ENCODE measurements at regions not wholly inside any gene's neighbourhood (a gene's known extent, or its start where the extent isn't known, plus 50 kb on each side); places are given as distances from the start of the nearest gene placed in this dataset.
A peak's percentile ranks its signal among the peaks of the same experiment; 100 is the strongest.
"Not testable (repeated sequence)": the region's sequence is repeated elsewhere in the genome, so short reads cannot be mapped to it uniquely, and the experiment has no call there.

DNA sequence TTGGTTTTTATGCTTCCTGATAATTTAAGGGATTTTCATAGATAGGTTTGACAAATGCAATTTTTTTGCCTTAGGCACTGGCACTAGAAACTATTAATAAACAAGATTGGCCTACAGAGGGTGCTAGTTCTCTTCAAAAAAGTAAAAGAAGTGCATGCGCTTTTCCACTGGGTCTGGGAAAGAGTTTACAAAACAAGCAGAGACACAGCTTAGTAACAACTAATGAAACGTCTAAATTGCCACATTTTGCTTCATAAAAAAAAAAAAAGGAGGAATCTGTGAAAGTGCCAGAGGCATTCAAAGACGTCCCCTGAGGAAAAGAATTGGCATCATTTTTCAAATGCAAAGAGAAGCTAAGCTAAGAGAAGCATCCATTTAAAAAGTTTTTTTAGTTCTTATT, 58.3 kb upstream of the EEA1 start:
- peak; percentile 67 for DNase-seq

- DNase-seq, result peak; percentile 4
These were observed 58.9 kb upstream of the EEA1 start for GRCh38 chr12:92987846-92988621.

DNA sequence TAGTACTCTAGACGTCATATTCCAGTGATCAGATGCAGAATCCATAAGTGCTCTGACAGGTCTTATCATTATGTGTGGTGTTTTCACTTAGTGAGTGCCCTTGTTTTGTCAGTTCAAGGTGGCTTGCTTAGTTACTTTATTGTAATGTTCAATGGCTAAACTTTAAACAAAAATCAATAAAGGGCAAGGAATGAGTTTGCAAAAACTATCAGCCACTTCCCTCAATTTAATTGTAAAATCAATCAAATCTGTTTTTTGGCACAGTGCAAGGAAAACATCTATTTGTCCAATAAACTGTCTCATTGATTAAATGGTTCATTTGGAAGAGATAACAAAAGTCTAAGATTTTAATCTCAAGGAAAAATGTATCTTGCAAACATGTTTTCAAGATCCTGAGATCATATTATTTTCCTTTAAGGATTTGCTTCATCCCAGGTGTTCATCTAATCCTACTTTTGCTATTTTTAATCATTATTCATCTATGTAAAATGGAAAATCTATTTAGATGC, 59.6 kb upstream of the EEA1 start:
- DNase-seq, result no peak

DNA sequence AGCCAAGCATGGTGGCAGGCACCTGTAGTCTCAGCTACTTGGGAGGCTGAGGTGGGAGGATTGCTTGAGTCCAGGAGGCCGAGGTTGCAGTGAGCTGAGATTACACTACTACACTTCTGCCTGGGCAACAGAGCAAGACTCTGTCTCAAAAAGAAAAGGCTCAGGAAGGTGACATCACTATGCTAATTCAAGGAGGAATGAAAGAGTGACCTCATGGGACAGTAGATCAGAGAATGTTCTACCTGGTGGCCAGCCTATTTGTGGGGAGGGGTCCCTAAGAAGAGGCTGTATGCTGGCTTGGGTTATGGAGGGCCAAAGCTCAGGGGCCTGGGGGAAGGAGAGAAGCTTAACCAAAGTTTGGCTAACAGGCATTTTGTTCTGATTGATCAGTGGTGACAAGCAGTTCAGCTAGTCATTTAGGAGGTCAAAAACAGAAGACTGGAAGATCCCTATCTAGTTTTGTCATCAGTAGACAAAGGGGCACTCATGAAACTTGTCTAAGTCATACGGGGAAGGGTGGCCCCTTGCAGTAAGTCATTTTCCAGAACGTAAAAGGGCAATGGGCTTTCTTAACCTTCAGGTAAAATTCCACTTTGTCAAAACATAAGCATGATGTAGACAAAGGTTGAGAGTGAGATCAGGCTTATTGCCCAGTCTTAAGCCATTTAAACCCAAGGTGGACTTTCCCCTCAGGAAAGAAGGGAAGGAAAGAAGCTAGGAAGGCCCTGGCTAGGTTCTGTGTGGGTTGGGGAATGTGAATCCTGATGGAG, 60.8 kb upstream of the EEA1 start:
- no peak for DNase-seq

GRCh38 chr12:92991134-92991533, 62.0 kb upstream of the EEA1 start:
- no peak for DNase-seq

- no peak for DNase-seq
These were observed 62.9 kb upstream of the EEA1 start for GRCh38 chr12:92992041-92992440.

- DNase-seq, result no peak
These were observed 64.2 kb upstream of the EEA1 start for GRCh38 chr12:92993259-92993658.

GRCh38 chr12:92995258-92995903, 66.3 kb upstream of the EEA1 start:
- DNase-seq, result no peak

DNA sequence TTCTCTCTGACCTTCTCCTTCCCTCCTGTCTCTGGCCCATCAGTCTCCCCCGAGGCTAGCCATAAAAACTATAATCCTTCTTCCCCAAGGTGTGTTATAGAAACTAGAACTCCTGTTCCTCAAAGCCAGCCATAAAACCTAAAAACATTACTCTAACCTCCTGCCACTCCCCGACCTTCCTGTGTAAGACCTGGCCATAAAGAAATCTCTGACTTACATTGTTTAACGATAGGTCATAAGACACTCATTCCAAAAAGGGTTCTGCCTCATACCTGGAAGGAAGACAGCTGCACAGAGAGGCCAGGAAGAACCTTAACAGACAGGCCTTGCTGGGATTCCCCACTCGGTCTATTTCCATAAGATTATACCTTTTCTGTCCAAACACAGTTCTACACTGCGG, 70.9 kb upstream of the EEA1 start:
- no peak for DNase-seq

GRCh38 chr12:93001407-93001806, 72.3 kb upstream of the EEA1 start:
- no peak for DNase-seq

GRCh38 chr12:93002293-93003054, 73.4 kb upstream of the EEA1 start:
- no peak for DNase-seq

DNA sequence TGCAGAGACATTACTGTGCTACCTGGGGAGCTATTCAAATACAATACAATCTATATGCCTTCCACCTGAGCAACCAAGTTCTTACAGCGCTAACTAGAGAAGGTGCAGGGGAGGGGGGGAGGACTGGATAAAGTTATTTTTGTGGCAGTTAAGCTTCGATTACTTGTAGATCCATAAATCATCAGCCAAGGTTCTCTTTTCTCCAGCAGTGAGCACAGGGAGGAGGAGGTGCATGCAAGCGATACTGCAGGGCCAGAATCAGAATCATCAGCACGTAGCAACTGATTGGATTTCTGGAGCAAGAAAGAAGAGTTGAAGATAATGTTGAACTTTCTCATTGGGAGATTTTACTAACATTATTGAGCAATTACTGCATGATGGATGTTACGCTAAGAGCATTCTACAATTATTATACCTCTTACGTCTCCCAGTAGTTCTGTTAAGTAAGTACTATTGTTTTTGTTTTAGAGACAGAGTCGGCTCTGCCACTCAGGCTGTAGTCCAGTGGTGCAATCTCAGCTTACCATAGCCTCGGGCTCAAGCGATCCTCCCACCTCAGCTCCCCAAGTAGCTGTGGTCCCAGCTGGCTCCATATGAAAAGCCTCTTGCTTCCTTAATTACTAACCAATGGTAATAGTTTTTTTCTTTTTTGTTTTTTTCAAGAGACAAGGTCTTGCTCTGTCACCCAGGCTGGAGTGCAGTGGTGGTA, 74.6 kb upstream of the EEA1 start:
- DNase-seq, result no peak

GRCh38 chr12:93005928-93006392, 76.9 kb upstream of the EEA1 start:
- DNase-seq, result no peak

GRCh38 chr12:93006471-93007208, 77.5 kb upstream of the EEA1 start:
- no peak for DNase-seq

DNA sequence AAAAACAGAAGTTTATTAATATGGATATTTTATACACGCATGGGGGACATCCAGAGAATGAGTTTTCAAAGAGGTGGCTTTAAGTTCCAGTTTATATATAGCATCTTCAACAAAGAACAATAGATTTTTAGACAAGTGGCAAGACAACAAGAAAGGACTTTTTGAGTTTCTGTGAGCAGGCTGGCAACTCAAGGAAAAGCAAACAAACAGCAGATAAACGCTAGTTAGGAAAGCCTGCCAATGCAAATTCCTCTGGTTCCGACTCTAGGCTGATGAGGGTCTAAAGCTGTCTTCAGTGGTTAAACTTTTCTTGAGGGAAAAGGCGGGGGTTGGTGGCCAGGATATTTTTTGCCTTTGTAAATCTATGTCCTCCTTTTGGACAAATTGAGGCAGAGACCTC, 78.4 kb upstream of the EEA1 start:
- DNase-seq, result no peak

DNA sequence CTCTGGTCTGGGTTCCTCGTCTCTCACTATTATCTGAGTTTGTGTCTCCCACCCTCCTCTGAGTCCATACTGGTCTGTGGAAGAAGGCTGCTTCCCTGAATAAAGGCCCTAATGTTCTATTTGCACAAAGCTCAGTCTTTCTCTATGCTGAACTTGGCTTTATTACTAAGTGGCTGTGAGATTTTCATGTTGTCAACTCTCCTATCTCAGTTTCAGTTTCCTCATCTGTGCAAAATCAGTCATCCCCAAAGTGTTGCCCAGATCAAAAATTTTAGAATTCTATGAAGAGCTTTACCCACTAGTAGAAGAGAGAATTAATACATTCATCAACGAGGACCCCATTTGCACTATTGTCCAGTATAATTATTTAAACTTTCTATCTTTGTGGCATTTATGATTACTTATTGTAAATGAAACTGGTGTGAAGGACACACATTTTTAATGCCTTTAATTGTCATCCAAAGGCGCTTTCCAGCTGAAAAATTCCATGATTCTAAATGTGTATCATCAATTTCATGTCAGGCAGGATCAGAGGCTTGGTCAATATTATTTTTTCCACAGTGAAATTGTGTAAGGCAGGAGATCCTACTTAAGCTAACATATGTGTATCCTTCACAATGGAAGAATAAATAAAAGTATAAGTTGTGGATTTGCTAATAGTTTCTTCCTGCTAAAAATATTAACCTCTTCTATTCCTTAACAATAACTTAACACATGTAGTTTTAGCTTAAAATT, 79.1 kb upstream of the EEA1 start:
- DNase-seq, result no peak

DNA sequence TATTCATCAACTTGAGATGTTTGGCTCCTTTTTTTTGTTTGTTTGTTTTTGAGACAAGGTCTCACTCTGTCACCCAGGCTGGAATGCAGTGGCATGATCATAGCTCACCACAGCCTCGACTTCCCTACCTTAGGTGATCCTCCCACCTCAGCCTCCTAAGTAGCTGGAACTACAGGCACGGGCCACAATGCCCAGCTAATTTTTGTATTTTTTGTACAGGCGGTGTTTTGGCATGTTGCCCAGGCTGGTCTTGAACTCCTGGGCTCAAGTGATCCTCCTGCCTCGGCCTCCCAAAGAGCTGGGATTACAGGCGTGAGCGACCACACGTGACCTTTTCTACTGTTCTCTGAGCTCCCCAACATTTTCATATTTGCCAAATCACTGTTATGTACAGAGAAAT, 79.8 kb upstream of the EEA1 start:
- DNase-seq, result not testable (repeated sequence)

DNA sequence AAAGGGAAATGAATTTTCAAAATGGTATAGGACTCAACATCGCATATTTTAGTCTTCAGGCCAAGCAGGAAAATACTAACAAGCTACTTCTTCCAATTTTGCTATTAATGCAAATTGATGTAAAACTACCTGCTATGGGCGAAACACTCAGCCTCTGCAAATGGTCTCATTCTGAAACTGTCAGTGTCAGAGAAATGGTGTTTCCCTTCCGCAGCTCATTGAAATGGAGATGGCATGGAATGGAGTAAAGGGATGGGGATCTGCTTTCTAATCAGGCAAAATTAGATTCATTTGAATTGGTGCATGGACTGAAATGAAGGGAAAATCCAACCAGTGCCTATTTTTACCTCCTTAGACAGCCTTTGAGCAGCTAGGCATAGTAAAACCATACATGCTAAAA, 80.4 kb upstream of the EEA1 start:
- DNase-seq, result no peak

DNA sequence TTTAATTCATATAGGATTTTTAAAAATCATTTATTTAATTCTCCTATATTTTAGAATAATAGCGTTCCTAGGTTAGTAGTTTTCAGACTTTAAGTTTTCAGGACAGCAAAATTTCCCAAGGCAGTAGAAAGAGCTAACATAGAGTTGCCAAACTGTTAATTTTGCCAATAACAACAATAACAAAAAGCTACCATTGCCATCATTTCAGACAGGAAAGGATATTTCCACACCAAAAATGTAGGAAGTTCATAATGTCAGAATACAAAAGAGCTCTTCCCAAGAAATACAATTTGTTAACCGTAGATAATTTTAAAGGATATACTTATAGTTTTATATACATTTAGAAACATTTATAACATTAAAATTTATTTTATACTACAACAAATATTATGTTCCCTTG, 81.4 kb upstream of the EEA1 start:
- no peak for DNase-seq

DNA sequence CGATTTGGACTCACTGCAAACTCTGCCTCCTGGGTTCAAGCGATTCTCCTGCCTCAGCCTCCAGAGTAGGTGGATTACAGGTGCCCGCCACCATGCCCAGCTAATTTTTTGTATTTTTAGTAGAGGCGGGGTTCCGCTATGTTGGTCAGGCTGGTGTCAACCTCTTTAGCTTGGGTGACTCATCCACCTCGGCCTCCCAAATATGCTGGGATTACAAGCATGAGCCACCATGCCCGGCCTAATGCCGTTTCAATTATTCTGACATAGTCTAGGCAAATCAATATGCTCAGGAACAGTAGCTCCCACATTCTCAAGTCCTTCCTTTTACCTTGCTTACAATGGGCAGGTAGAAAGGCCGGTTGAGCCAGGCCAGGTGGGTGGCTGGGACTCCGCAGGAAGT, 82.0 kb upstream of the EEA1 start:
- no peak for DNase-seq
